Suprapubic skin (tissue), 4 donors: ENCODE measurements at regions not wholly inside any gene's neighbourhood (a gene's known extent, or its start where the extent isn't known, plus 50 kb on each side); places are given as distances from the start of the nearest gene placed in this dataset.
A peak's percentile ranks its signal among the peaks of the same experiment; 100 is the strongest.

ENCODE experiments used
- CTCF ChIP-seq, 2 donors: fragments of 200-600 bp in 1 of 2; fragments of 450-650 bp in 1 of 2; sonication (generic) in 1 of 2; IDR thresholded peaks; one replicate each; pipeline ENCODE4 v1.5.1; 2016 to 2019; ENCODE audit warnings: antibody characterized with exemption in 2 of 2, mild to moderate bottlenecking in 1 of 2, moderate library complexity in 1 of 2
- EP300 ChIP-seq: sonication (generic); formaldehyde crosslinking; IDR thresholded peaks from one replicate; pipeline ENCODE4 v1.6.1; 2017; ENCODE audit warnings: antibody characterized with exemption
- POLR2A ChIP-seq, 2 donors: fragments of 450-650 bp; IDR thresholded peaks; one replicate each; pipeline ENCODE4 v1.6.1; 2017; ENCODE audit warnings: antibody characterized with exemption in 2 of 2, mild to moderate bottlenecking in 2 of 2, moderate library complexity in 2 of 2
- POLR2AphosphoS5 ChIP-seq, 3 donors: sonication (generic); formaldehyde crosslinking; IDR thresholded peaks; one replicate each; pipeline ENCODE4 v1.6.1; 2017; ENCODE audit warnings: antibody characterized with exemption in 3 of 3

DNA sequence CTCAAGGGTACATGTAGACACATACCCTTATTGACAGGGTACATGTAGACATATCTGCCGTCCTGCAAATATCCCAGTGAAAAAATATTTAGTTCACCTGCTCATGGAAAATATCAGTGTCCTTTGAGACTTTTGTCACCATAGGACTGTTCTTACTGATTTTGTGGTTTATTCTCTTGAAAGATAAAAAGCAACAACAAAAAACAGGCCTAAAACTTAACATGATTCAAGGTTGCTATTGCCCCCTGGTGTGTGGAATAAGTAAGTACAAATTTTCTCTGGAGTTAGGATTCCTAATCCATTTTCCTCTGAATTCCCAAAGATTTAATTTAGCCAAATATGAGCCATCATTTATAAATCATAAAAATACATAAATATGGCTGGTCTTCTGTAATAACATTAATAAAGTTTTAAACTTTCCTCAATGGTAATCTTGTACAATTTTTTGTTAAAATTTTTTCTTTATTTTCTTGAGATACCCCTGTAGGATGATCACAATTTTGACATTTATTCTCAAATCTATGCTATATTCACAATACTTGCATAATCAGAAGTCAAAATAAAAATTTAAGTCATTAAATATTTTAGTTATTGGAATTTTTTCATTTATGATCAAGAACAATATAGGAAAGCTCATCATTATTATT lies 741.4 kb upstream of the POT1 start:
- no peak for TF ChIP-seq POLR2AphosphoS5 (IDR thresholded peaks at IDR 0.05)
- TF ChIP-seq CTCF (IDR thresholded peaks at IDR 0.05) = peak in 1 of 2 donors; percentile 19
- TF ChIP-seq POLR2A (IDR thresholded peaks at IDR 0.05) = no peak
- no peak for TF ChIP-seq EP300
